GM19043 (cell line): ENCODE measurements at regions not wholly inside any gene's neighbourhood (a gene's known extent, or its start where the extent isn't known, plus 50 kb on each side); places are given as distances from the start of the nearest gene placed in this dataset.

Experiments used
- ATAC-seq: cut with Tn5 transposase; IDR thresholded peaks from one replicate; pipeline ENCODE4 v1.9.1; 2021; ENCODE audit warnings: low read depth; ENCODE audit not compliant: unreplicated experiment

DNA sequence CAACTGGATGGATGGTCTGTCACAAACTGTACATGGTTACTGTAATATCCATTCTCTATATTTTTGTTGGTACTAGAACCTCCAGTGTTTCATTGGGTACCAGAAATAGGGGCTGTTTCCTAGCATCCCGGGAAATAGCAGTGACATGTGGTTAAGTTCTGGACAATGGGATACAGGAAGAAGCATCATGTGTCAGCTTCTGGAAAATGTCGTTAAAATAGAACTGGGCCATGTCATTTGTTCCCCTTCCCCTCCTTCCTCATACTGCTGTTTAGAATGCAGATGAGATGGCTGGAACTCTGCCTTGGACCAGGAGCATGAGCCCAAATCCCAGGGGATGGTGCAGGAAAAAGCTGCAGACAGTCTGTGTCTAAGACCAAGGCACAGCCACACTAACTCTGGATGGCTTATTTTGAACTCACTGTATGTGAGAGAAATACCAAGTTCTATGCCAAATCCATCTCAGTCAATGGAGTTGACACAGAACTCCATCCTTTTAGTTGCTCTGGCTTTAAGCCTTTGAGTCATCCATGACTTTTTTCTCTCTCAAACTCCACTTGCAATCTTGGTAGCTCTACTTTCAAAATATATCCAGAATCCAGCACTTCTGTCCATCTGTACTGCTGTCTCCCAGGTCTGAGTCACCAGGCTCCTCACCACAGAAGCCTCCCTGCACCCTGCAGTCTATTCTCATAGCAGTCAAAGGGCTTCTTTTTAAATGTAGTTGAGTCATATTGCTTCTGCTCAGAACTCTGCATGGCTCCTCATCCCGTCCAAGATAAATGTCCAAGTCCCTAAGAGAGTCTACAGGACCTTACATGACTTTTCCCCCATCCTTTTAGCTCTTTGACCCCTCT lies 184.2 kb downstream of the NSG2 start:
- ATAC-seq, result no peak

DNA sequence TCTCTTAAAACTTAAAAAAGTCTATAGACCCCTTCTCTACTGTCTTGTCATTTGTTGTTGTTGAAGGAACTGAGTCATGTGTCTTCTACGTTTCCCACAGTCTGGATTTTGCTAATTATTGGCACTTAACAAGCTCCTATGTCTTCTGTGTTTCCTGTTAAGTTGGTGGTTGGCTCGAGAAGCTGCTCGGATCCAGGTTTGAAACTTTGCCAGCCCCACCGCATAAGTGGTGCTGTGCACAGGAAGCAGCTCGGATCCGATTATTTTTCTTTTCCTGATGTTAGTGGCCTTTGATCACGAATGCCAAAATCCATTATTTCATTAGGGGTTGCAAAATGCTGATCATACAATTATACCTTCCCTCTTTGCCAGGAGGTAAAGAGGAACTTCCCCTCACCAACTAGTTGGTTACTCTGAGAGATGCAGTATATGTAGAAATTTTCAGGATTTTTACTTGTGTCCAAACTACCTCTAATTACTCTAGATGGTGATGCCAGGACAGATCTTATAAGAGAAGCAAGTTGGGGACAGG lies 186.5 kb downstream of the NSG2 start:
- no peak for ATAC-seq

DNA sequence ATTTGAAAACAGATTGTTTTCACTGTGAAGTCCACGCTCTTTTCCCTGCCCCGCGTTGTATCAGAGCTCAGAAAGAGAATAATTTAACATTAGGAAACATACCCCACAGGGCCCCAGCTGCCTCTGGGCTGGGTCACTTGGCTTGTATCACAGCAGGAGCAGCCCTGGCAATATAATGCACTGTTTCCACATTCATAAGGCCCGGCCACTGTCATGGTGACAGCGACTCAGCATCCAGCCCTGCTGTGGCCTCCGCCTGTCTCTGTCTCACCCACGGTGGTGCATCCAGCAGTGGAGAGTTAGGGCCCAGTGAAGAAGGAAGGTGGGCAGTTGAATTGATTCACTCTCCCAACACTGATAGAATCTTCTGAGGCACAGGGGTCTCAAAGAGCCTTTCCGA lies 188.9 kb downstream of the NSG2 start:
- no peak for ATAC-seq

DNA sequence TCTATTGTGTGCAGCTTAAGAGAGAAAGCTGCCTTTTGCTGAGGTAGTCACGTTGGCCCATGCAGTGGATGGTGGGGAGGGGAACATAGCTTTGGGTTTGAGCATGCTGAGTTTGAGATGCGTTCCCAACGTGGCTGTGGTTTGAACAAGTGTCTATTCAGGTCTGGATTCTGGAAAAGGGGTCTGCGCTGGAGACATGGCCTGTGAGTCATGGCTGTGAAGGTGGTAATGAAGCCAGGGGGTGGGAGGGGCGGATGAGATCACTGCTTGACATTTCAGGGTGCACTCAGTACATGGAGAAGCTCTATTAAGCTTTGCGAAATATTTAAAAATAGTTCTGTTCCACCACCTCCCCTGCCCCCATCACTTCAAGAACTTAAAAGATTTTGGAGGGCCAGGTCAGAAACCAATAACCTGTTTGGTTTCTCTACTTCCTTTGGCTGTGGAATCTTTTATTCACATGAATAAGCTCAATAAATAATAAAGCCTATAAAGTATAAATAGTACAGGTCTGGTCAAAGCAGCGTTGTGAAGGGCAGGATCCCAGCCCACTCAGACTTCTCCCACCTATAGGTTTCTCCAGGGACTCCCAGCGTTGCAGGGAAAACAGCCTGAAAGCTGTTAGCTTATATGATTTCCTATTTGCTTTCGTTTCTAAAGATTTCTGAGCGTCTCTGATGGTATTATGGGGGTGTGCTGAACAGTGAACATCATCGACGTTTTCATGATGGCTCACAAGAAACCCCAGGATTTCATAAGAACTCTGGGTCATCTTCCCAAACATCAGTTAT lies 189.9 kb downstream of the NSG2 start:
- ATAC-seq, result no peak

DNA sequence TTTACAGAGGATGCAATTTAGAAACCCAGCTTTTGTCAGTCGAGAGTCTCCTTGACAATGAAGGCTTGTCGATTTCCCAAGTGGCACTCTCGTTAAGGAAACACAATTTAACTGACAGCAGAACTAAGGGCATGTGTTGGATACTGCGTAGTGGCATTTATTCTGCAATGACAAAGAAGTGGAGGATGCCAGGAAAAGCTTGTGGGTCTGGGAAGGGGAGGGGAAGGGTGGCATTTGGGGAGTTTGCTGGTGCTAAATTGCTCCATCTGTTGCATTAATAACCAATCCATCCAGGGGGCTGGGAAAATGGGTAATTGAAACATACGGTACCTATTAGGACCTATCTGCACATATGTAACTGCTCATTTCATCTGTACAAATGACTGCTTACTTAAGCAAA lies 190.6 kb downstream of the NSG2 start:
- no peak for ATAC-seq

DNA sequence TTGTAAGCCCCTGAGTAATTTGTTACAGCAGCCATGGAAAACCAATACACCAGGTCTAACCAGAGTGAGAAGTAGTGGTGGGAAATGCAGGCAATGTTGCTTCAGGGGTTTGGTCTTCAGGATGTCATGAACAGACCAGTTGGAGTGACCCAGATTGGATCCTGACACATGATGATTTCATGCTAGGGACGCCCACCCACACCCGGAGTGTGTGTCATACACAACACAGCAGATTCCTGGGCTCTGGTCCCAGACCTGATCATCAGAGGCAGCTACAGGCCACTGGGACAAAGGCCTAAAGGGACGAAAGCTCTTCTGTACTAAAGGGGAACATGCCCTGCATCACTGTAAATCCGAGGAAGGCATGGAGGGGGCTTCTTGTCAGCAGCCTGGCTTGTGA lies 194.2 kb downstream of the NSG2 start:
- no peak for ATAC-seq

DNA sequence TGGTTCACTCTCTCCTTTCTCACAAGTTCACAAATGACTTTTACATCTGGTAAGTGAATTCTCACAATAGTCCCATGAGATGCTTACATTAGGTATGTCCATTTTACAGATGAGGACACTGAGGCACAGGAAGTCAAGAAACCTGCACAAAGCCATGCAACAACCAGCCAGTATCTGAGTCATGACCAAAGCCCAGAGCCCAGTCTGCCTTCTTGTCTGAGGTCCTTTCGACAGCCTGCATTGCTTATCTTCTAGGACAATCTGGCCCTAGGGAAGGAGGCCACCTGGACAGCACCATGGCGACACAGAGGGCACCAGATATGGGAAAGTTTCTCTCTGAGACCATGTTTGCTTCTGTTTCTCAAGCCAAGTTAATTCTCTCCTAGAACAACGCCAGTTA lies 197.1 kb downstream of the NSG2 start:
- ATAC-seq, result no peak

DNA sequence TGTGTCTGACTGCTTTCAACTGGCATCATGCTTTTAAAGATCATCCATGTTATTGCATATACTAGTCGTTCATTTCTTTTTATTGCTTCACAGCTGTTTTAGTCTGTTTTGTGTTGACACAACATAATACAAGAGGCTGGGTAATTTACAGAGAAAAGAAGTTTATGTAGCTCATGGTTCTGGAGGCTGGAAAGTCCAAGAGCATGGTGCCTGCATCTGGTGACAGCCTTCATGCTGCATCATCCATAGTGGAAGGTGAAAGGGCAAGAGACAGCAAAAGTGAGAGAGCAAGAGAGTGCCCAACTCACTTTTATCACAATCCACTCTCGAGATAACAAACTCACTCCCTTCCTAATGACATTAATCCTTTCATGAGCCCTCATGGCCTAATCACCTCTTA lies 198.4 kb downstream of the NSG2 start:
- ATAC-seq, result no peak

DNA sequence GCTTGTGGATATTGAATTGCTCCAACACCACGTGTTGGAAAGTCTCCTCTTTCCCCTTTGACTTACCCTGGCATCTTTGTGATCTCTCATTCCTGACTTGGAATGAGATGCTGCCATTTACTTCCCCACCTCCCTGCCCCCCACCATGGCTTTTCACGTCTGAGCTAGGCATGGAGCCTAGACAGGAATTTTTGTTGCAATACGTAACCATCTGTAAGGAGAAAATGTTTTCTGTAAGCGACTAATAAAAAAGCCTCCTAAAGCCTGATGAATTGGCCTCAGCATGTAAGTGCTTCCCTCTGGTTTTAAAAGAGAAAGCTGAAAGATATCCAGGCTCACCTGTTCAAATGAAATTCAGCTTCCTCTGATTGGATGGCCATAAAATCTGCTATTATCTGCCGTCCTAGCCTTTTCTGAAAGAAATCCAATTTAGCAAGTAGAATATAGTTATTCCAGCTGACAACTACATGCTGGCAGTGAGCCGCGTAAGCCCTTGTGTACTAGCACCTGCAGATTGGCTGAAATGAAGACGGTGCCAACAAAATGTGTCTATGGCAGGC lies 200.1 kb downstream of the NSG2 start:
- ATAC-seq, result no peak

DNA sequence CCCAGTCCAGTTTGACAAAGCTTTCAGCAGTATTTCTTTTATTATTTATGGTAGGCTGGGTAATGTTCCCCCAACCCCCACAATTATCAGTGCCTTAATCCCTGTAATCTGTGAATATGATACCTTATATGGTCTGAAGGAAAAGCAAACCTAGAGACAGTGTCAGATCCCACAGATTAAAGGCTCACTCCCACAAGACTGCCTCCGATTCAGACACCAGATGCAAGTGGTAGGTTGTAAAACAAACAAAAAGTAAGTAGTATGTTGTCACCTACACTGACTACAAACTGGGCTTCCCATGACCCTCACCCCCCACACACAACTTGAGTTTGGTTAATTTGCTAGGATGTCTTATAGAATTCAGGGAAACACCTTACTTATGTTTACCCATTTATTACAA lies 201.2 kb downstream of the NSG2 start:
- no peak for ATAC-seq

DNA sequence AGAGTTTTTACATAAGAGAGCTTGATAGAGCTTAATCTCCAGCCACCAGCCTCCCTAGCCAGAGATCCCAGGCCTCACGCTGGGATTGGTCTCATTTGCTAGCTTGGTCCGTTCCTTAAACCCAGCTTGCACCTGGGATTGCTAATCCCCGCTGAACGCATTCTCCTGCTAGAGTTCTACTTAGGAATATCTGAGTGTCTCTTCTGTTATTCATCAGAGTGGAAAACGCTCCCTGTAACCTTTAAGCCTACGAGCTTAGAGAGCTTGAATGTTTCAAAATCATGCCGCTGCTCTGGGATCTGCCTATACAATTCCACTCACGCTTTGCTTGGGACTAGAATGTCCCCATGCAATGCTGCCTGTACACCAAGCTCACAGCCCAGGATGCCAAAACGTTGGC lies 201.8 kb downstream of the NSG2 start:
- no peak for ATAC-seq

DNA sequence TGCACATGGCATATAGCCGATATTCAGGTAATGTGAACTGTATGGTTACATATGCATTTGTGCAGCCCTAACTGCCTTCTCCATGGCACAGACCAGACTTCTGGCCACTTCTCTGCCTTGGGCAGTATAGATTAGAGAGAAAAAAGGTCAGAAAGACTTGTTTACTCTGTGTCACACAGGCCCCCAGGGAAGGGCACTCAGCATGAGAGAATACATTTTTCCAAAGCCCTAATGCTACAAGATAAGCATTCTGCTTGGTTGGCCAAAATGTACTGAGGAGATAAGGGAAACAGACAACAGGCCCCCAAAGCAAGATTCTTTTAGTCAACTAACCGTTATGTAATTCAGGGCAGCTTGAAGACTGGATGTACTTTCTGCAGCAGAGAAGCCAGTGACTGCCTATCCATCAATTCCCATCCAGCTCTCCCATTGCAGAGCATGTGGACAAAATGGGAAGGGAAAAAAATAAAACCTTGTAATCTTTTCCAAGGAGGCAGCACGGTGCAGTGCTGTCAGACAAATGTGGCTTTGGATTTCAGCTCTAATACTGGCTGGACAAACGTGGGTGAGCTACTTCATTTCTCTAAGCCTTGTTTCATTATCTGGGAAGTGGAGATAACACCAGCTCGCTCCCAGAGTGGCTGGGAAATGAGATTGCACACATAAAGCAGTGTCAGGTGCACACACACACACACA lies 205.9 kb downstream of the NSG2 start:
- ATAC-seq, result no peak

DNA sequence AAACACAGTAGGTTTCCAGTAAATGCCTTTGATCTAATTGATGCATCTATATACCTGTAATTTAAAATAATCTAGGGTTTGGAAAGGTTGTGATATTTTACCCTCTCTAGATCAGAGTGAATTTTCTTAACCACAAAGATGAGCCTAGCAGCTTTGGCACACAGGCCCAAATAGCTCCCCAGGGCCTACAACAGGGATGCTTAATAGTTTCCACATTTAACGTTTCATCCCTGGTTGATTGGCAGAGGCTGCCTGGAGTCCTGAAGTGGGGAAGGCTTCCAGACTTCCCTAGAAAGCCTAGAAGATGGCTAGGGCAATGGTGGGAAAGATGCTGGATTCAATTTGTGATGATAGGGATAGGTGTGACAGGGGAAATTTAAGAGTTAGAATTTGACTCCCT lies 206.6 kb downstream of the NSG2 start:
- no peak for ATAC-seq

DNA sequence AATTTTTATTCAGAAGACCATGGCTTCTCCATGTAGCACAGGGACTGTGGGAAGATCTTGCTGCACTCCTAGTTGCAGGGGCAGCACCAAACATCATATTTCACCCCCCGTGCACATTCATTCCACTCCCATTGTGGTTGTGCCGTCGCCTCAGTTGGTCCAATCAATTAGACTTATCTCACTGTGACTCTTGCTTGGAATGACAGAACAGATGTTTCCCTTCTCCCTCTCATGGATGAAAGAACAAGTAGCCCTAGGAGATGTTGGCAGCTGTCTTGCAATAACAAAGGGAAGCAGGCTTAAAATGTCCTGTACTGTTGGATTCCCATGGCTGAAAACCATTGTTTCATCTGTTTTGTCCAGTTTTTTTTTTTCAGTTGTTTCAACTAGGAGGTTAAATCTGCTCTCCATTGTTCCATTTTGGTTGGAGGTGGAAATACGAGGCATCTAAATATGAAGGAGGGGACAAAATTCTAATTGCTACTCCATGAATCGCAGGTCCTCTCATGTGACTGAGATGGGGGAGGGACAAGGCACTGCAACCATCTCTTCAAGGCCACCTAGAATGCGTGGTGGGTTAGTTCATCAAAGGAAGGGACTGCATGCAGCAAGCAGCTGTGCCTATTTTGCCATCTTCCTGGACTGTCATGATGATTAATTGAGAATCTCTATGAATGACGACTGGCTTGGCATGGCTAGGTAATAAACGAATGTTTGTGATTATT lies 214.4 kb downstream of the NSG2 start:
- no peak for ATAC-seq

DNA sequence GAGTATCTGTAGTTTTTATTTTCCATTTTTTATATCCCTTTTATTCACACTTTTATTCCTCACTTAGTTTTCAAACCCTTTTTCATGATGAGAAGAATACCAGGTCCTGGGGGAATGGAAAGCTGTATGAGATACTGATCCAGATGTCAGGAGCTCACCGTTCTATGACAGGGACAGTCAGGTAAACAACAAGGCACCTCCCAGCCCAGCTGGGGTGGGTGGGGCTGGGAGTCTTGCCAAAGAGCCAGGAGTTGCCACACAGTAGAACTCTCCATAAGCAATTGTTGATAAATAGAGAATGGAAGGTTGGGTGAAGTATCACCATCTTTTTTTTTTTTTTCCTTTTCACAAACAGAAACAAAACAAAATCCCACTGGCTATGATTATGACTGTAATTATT lies 225.8 kb downstream of the NSG2 start:
- ATAC-seq, result no peak

DNA sequence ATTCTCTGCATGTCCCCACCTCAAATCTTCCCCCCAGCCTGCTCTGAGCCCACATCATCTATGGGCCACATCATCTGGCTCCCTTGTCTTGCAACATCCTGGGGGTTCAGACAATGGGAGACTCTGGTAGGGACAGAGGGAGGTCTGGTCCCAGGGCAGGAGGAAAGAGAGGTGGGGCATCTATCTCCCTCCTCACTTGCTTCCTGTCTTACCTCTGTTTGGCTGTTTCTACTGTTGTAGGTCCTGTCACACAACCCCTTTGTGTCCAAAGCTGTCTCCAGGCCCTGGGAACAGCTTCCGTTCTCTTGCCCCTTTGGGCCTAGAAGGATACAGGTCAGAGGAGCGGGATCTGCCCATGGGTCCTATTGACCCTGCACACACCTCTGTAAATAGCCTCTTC lies 227.2 kb downstream of the NSG2 start:
- ATAC-seq, result no peak

DNA sequence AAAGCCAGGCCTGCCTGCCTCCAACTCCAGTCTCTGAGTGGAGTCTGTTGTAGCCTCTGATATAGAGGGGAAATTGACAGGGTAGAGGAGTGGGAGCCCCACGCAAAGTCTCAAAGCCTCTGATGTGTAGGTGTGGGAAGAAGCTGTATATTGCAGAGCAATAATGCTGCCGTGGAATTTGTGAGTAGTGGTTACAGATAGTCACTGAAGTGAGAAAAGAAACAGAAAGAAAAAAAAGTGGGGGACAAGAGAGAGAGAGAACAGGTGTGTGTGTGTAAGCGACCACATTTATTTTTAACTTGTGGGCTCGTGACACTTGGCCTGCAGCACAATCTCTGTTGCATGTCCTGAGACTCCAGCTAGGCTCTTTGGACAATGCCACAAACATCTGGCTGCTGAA lies 227.8 kb downstream of the NSG2 start:
- peak; percentile 86 for ATAC-seq

DNA sequence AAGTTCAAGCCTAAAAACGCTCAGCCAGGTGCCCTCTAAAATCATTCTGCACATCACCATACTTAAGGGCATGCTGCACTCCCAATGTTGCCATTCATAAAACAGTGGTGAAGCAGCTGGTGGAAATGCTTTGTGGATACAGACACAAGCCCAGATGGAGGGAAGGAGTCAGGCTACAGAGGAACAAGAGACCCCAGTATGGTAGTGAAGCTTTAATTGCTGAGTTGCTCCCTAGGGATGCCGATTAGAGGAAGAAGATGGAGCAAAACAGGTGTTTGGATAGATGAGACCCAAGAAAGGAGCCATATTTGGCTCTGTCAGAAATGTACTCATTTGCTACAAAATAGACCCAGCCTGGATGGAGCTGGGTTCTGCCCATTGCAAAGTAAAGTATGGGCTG lies 230.5 kb downstream of the NSG2 start:
- no peak for ATAC-seq

DNA sequence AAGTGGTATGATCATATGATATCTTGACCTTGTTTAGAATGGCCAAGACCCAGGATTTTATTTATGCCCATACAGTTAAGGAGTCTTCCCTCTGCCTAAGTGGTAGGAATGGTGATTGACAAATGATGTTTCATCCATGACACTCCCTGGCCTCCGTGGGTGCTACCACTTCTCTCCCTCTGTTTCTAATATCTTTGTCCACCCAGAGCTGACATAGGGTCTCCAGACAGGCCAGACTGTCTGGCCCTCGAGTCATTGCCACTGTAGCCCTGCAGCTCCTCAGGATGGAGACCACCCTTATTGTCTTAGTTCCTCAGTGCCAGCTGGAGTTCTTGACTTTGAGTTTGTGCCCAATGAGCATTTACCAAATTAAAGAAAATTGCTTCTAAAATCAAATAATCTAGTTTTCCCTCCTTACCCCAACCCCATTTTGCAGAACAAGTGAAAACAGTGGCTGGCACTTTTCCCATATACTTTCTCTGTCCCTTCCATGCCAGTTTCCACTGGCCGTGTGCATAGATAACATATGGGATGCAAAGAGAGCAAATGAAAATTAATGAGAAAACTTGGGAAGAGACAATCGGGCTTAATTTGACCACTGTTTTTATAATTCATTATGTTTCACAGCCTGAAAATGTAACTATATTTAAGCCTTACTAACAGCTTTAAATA lies 235.7 kb downstream of the NSG2 start:
- ATAC-seq, result no peak

DNA sequence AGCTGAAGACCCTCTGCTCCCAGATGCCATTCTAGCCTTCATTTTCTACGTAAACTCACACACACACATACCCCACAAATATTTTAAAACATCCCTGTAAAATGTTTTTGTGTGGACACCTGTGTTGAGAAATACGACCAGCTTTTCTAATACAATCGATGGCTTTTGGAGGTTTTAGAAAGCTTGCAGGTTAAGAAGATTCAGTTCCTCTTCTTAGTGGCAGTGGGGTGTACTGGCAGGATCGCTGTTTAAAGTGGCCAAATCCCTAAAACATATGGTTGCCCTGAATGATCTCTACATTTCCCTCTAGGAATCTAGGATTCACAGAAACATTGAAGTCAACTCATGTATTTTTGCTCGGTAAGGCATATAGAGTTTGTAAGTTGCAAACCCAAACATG lies 236.3 kb downstream of the NSG2 start:
- ATAC-seq, result no peak
